ENCODE measurements at regions not wholly inside any gene's neighbourhood (a gene's known extent, or its start where the extent isn't known, plus 50 kb on each side); places are given as distances from the start of the nearest gene placed in this dataset.

DNA sequence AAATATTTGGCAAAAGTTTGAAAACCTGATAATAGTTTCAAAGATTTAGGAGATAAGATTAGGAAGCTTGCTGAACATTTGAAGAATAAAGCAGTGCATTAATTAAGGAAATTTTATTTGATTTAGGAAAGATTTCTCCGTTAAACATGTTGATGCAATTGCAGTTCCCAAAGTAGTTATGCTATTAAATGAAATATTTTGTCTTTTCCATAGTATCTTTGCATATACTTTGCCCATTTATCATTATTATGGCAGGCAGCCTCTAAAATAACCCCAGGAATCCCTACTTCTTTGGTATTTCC, 136.5 kb downstream of the MREG start (continued):
- no peak for TF ChIP-seq FOSL2 (IDR thresholded peaks at IDR 0.05; ENCODE audit: borderline replicate concordance, low read depth)

DNA sequence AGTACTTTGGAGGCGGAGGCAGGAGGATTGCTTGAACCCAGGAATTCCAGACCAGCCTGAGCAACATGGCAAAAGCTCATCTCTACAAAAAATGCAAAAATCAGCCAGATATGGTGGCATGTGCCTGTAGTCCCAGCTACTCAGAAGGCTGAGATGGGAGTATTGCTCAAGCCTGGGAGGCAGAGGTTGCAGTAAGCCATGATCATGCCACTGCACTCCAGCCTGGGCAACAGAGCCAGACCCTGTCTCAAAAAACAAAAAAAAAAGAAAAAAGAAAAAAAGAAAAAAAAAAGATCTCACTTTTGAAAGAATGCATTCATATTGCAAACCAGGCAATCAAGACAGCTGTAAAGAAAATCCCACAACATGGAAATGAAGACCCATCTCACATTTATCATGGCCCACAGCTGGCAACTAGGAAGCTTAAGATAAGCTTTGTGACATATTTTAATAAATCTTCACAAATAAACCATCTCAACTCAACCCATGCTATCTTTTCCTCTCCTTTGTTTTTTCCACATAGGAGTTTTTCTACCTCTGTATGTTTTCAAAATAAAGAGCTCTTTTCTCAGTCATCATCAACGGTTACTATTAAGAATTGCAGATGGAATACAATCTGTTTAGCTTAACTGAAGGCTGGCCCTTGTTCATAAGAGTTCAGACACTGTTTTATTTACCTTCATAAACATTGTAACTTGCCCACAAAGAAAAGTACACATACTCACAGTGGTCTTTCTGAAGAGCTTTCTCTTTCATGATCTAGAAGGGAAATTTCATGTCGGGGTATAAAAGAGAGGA, 137.0 kb downstream of the MREG start:
- no peak for DNase-seq
- no peaks in the 10 kb centered on the region for H3K79me2 ChIP-seq (ENCODE audit: insufficient read depth)
- H3K9ac ChIP-seq: no peak overlapping the region
- 67% methylated on average over 3 of the region's 3 CpGs for WGBS (ENCODE audit: low lambda C conversion rate)
- H3K36me3 ChIP-seq (replicated peaks in 1 of 2; ENCODE audit: control insufficient read depth in 1 of 2, insufficient read depth in 2 of 2, low read length in 1 of 2): peaks cover 0 to 2% of the 10 kb centered on the region in 2 experiments
- ChIA-PET POLR2A (interaction anchor here (0.6 kb wide), 1 partner anchor 417 kb away, joined by 4 read pairs; no protein-coding TSS in a partner anchor), CTCF (interaction anchor here (0.6 to 0.9 kb wide), 3 partner anchors 15 to 331 kb away, joined by 3 read pairs; no protein-coding TSS in a partner anchor)
- TF ChIP-seq TEAD4 (IDR thresholded peaks at IDR 0.05; ENCODE audit: borderline replicate concordance, insufficient read depth) (no peak), RXRA (IDR thresholded peaks at IDR 0.05; ENCODE audit: borderline replicate concordance, low read depth) (no peak), SMC3 (IDR thresholded peaks at IDR 0.05; ENCODE audit: low read depth, low read length) (no peak), EP300 (IDR thresholded peaks at IDR 0.05; ENCODE audit: borderline replicate concordance in 1 of 2, low read depth in 1 of 2, low read length in 1 of 2) (no peak), YY1 (IDR thresholded peaks at IDR 0.05; ENCODE audit: low read depth) (no peak), EZH2phosphoT487 (IDR thresholded peaks at IDR 0.05; ENCODE audit: borderline replicate concordance, low read depth) (no peak), FOXM1 (IDR thresholded peaks at IDR 0.05; ENCODE audit: low read depth) (no peak), NRF1 (IDR thresholded peaks at IDR 0.05; ENCODE audit: low read depth, low read length) (no peak), RAD21 (IDR thresholded peaks at IDR 0.05; ENCODE audit: low read length) (no peak), FOSL2 (IDR thresholded peaks at IDR 0.05; ENCODE audit: borderline replicate concordance, low read depth) (no peak)
- no peaks in the 10 kb centered on the region for H3K27me3 ChIP-seq (ENCODE audit: insufficient read depth)
- H3K9me2 ChIP-seq: no peaks in the 10 kb centered on the region
- no peak overlapping the region for H3K4me3 ChIP-seq (ENCODE audit: low read depth in 2 of 2, low read length in 1 of 2)
- H2AFZ ChIP-seq (ENCODE audit: low read depth): no peak overlapping the region
- H3K4me1 ChIP-seq (ENCODE audit: control insufficient read depth in 1 of 2, insufficient read depth in 2 of 2, low read depth in 1 of 2, low read length in 1 of 2): 0 out of 4 replicates have a peak, but pooled peaks cover 0 to 7% of the 10 kb centered on the region in 2 experiments
- H4K20me1 ChIP-seq (ENCODE audit: insufficient read depth): no peaks in the 10 kb centered on the region
- no peaks in the 10 kb centered on the region for H3K9me3 ChIP-seq
- H3K4me2 ChIP-seq: no peak overlapping the region
- no peaks in the 10 kb centered on the region for H3F3A ChIP-seq (replicated peaks; ENCODE audit: insufficient read depth)
- no peak overlapping the region for H3K27ac ChIP-seq (ENCODE audit: low read depth in 2 of 2, low read length in 1 of 2)

DNA sequence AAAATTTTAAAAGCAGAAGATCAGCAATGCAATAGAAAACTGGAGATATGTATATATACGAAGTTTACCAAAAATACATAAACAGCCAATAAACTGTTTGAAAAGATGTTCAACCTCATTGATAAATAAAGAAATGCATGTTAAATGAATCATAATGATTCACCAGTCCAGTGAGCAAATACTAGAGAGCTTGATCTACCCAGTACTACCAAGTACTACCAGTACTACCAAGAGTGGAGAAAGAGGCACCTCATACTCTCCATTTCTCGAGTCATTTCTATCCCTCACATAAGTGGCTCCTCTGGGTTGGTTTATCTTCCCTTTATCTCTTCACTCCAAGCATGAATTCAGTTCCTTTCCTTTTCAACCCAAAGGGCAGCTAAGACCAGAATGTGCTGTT, 138.9 kb downstream of the MREG start:
- DNase-seq: no peak
- ChIA-PET CTCF (no interaction called here), POLR2A (no interaction called here)
- Histone ChIP-seq H4K20me1 (ENCODE audit: insufficient read depth) (no peaks in the 10 kb centered on the region), H3K9me2 (no peaks in the 10 kb centered on the region), H3F3A (replicated peaks; ENCODE audit: insufficient read depth) (no peaks in the 10 kb centered on the region), H3K9me3 (no peaks in the 10 kb centered on the region), H3K4me1 (ENCODE audit: control insufficient read depth in 1 of 2, insufficient read depth in 2 of 2, low read depth in 1 of 2, low read length in 1 of 2) (no peaks in the 10 kb centered on the region; a peak in 1 of 4 replicates), H2AFZ (ENCODE audit: low read depth) (no peak overlapping the region), H3K79me2 (ENCODE audit: insufficient read depth) (no peaks in the 10 kb centered on the region), H3K36me3 (replicated peaks in 1 of 2; ENCODE audit: control insufficient read depth in 1 of 2, insufficient read depth in 2 of 2, low read length in 1 of 2) (peaks cover 0 to 2% of the 10 kb centered on the region in 2 experiments), H3K27me3 (ENCODE audit: insufficient read depth) (no peaks in the 10 kb centered on the region), H3K4me2 (no peak overlapping the region), H3K9ac (no peak overlapping the region), H3K4me3 (ENCODE audit: low read depth in 2 of 2, low read length in 1 of 2) (no peak overlapping the region), H3K27ac (ENCODE audit: low read depth in 2 of 2, low read length in 1 of 2) (no peak overlapping the region)
- TF ChIP-seq SMC3 (IDR thresholded peaks at IDR 0.05; ENCODE audit: low read depth, low read length) (no peak), CHD2 (IDR thresholded peaks at IDR 0.05; ENCODE audit: low read length, partially characterized antibody) (no peak), YY1 (IDR thresholded peaks at IDR 0.05; ENCODE audit: low read depth) (no peak), RCOR1 (IDR thresholded peaks at IDR 0.05; ENCODE audit: low read length) (no peak), ELF1 (IDR thresholded peaks at IDR 0.05) (no peak)
- TF ChIP-seq, protein P1, sequence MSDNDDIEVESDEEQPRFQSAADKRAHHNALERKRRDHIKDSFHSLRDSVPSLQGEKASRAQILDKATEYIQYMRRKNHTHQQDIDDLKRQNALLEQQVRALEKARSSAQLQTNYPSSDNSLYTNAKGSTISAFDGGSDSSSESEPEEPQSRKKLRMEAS (IDR thresholded peaks at IDR 0.05; ENCODE audit: low read depth): no peak
- TF ChIP-seq, protein P2, sequence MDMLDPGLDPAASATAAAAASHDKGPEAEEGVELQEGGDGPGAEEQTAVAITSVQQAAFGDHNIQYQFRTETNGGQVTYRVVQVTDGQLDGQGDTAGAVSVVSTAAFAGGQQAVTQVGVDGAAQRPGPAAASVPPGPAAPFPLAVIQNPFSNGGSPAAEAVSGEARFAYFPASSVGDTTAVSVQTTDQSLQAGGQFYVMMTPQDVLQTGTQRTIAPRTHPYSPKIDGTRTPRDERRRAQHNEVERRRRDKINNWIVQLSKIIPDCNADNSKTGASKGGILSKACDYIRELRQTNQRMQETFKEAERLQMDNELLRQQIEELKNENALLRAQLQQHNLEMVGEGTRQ (IDR thresholded peaks at IDR 0.05; ENCODE audit: borderline replicate concordance, low read depth, low read length): no peak
- TF ChIP-seq, protein P3, sequence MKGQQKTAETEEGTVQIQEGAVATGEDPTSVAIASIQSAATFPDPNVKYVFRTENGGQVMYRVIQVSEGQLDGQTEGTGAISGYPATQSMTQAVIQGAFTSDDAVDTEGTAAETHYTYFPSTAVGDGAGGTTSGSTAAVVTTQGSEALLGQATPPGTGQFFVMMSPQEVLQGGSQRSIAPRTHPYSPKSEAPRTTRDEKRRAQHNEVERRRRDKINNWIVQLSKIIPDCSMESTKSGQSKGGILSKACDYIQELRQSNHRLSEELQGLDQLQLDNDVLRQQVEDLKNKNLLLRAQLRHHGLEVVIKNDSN (IDR thresholded peaks at IDR 0.05; ENCODE audit: borderline replicate concordance, low read depth): no peak
- WGBS (ENCODE audit: low lambda C conversion rate): 85% methylated on average over 2 of the region's 2 CpGs

Data from SK-N-SH (cell line).